Breast epithelium (tissue), 4 donors: ENCODE measurements at regions not wholly inside any gene's neighbourhood (a gene's known extent, or its start where the extent isn't known, plus 50 kb on each side); places are given as distances from the start of the nearest gene placed in this dataset.

Experiments used
- DNase-seq, 2 donors: peaks; one replicate each; pipeline ENCODE4 v3.0.0-alpha.2; 2019; ENCODE audit warnings: low spot score in 2 of 2
- H3K27ac ChIP-seq, 2 donors: fragments of 200-600 bp; sonication (generic) in 1 of 2; one replicate each; pipeline ENCODE4 v1.5.1; 2016 to 2019; ENCODE audit warnings: mild to moderate bottlenecking in 1 of 2
- H3K27me3 ChIP-seq, 2 donors: fragments of 200-600 bp; sonication (generic) in 1 of 2; one replicate each; pipeline versions ENCODE4 v1.5.1 to v1.6.0; 2017 to 2019; ENCODE audit warnings: control low read depth in 1 of 2, mild to moderate bottlenecking in 1 of 2
- H3K36me3 ChIP-seq: fragments of 200-600 bp; one replicate; pipeline ENCODE4 v1.5.1; 2019
- H3K4me1 ChIP-seq, 2 donors: fragments of 200-600 bp; sonication (generic); one replicate each; pipeline ENCODE4 v1.5.1; 2016 to 2019; ENCODE audit warnings: control low read depth in 1 of 2
- H3K4me3 ChIP-seq, 3 donors: fragments of 200-600 bp; sonication (generic); 1 replicate in 2 of 3; 2 replicates in 1 of 3; pipeline ENCODE4 v1.5.1; 2016 to 2019; ENCODE audit warnings: mild to moderate bottlenecking in 3 of 3, moderate library complexity in 2 of 3
- H3K9me3 ChIP-seq, 2 donors: fragments of 200-600 bp; sonication (generic) in 1 of 2; one replicate each; pipeline ENCODE4 v1.5.1; 2016 to 2019; ENCODE audit warnings: control low read depth in 1 of 2
- POLR2A ChIP-seq: fragments of 450-650 bp; IDR thresholded peaks from one replicate; pipeline ENCODE4 v1.6.1; 2016; ENCODE audit warnings: antibody characterized with exemption, mild to moderate bottlenecking, moderate library complexity
- POLR2AphosphoS5 ChIP-seq, 3 donors: sonication (generic); formaldehyde crosslinking; IDR thresholded peaks; one replicate each; pipeline ENCODE4 v1.6.1; 2017; ENCODE audit warnings: antibody characterized with exemption in 3 of 3
- intact Hi-C: fragments of 100-400 bp; cut with DNase I; formaldehyde crosslinking; loops from one replicate; pipeline ENCODE4 v1.15.1; 2023; ENCODE audit warnings: low total_unique reads
- TF ChIP-seq, protein P1 (sequence below), 3 donors: fragments of 450-650 bp; IDR thresholded peaks; one replicate each; pipeline ENCODE4 v1.5.1; 2016 to 2017; ENCODE audit warnings: antibody characterized with exemption in 3 of 3, mild to moderate bottlenecking in 3 of 3, moderate library complexity in 3 of 3

DNA sequence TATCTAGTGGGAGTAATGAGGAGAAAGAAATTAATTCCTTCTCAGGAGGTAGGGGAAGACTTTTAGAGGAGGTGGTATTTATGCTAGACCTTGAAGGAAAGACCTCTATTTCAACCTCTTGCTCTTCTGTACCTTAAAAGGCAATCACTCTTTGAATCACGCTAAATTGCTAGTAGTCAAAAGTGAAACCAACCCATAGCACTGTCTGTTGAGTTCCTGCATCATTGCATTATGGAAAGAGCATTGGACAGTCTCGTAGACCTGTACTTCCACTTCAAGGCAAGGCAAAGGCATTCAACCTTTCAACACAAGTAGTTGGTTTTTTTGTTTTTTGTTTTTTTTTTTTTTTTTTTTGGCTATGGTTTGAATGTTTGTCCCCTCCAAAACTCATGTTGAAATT lies 770.4 kb downstream of the ETS1 start:
- Histone ChIP-seq H3K9me3 (no peaks in the 10 kb centered on the region), H3K4me3 (no peak overlapping the region), H3K27ac (no peak overlapping the region), H3K4me1 (no peaks in the 10 kb centered on the region), H3K36me3 (no peaks in the 10 kb centered on the region), H3K27me3 (no peaks in the 10 kb centered on the region)
- no peak for DNase-seq
- TF ChIP-seq, protein P1, sequence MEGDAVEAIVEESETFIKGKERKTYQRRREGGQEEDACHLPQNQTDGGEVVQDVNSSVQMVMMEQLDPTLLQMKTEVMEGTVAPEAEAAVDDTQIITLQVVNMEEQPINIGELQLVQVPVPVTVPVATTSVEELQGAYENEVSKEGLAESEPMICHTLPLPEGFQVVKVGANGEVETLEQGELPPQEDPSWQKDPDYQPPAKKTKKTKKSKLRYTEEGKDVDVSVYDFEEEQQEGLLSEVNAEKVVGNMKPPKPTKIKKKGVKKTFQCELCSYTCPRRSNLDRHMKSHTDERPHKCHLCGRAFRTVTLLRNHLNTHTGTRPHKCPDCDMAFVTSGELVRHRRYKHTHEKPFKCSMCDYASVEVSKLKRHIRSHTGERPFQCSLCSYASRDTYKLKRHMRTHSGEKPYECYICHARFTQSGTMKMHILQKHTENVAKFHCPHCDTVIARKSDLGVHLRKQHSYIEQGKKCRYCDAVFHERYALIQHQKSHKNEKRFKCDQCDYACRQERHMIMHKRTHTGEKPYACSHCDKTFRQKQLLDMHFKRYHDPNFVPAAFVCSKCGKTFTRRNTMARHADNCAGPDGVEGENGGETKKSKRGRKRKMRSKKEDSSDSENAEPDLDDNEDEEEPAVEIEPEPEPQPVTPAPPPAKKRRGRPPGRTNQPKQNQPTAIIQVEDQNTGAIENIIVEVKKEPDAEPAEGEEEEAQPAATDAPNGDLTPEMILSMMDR (IDR thresholded peaks at IDR 0.05): no peak
- no peak for TF ChIP-seq POLR2AphosphoS5 (IDR thresholded peaks at IDR 0.05)
- TF ChIP-seq POLR2A: no peak
- intact Hi-C loops: loop anchor here (1.0 kb wide), 1 partner anchor 12 kb away; no protein-coding TSS in a partner anchor

DNA sequence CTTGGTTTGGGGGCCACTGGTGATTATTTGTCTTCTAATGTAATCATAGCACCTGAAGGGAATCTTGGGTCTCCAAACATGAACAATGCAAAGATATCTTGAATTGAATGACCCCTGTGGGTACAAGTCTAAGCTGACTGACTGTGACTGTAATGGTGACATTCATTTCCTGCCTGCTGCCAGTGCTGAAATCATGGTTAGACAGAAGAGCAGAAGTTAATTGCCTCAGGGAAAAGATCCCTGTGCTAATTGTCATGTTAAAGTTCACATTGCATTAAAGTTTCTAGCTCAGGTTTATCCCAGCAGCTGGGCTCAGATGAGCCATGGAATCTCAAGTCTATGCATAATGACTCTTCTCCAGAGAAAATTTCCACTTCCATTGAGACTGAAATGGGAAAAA lies 772.0 kb downstream of the ETS1 start:
- Histone ChIP-seq H3K36me3 (no peaks in the 10 kb centered on the region), H3K4me3 (no peak overlapping the region), H3K27me3 (no peaks in the 10 kb centered on the region), H3K9me3 (no peaks in the 10 kb centered on the region), H3K27ac (no peak overlapping the region), H3K4me1 (no peaks in the 10 kb centered on the region)
- intact Hi-C loops: no loop called here
- TF ChIP-seq, protein P1 (IDR thresholded peaks at IDR 0.05): no peak
- TF ChIP-seq POLR2AphosphoS5 (IDR thresholded peaks at IDR 0.05) (no peak), POLR2A (no peak)
- DNase-seq: no peak

DNA sequence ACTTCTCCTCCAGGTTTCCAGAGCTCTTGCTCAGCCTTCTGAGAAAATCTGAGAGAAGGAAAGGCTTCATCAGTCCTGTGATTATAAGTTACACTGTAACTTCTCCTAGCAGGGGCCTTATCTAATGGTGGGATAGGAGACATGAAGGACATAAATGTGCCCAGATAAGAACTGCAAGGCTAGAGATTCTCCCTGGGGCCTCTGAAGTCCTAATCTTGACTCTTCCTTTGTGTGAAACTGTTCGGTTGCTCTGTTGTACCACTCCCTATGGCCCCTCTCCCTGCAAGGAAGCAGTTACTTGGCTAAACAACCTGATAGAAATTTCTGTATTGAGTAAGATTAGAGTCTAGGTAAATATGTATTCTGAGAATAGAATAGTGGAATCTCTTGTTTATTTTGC lies 780.9 kb downstream of the ETS1 start:
- no peak overlapping the region for H3K4me3 ChIP-seq
- TF ChIP-seq, protein P1 (IDR thresholded peaks at IDR 0.05): no peak
- TF ChIP-seq POLR2AphosphoS5 (IDR thresholded peaks at IDR 0.05) (no peak), POLR2A (no peak)
- no peaks in the 10 kb centered on the region for H3K36me3 ChIP-seq
- no peak overlapping the region for H3K27ac ChIP-seq
- H3K4me1 ChIP-seq: no peaks in the 10 kb centered on the region
- intact Hi-C loops: no loop called here
- DNase-seq: no peak
- no peaks in the 10 kb centered on the region for H3K27me3 ChIP-seq
- no peaks in the 10 kb centered on the region for H3K9me3 ChIP-seq

DNA sequence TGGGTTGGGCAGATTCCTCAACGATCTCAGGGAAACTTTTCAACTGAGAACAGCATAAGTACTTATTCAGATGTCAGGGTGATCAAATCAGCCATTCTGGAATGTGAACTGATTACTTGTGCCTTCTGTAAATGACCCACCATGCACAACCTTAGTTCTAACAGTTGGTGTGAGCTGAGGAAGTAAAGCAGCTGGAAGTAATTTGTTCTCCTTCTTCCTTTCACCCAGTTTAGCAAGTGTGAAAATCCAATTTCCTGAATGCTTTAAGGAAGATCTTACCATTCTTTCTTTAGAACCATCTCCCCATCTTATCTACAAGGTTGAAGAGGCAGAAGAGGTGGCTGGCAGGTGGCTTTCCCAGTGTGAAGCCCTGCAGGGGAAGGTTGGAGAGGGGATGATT lies 781.6 kb downstream of the ETS1 start:
- no peak overlapping the region for H3K4me3 ChIP-seq
- H3K9me3 ChIP-seq: no peaks in the 10 kb centered on the region
- intact Hi-C loops: no loop called here
- H3K36me3 ChIP-seq: no peaks in the 10 kb centered on the region
- H3K27me3 ChIP-seq: no peaks in the 10 kb centered on the region
- DNase-seq: no peak
- H3K27ac ChIP-seq: no peak overlapping the region
- no peaks in the 10 kb centered on the region for H3K4me1 ChIP-seq
- no peak for TF ChIP-seq POLR2A
- no peak for TF ChIP-seq POLR2AphosphoS5 (IDR thresholded peaks at IDR 0.05)
- TF ChIP-seq, protein P1 (IDR thresholded peaks at IDR 0.05): no peak

DNA sequence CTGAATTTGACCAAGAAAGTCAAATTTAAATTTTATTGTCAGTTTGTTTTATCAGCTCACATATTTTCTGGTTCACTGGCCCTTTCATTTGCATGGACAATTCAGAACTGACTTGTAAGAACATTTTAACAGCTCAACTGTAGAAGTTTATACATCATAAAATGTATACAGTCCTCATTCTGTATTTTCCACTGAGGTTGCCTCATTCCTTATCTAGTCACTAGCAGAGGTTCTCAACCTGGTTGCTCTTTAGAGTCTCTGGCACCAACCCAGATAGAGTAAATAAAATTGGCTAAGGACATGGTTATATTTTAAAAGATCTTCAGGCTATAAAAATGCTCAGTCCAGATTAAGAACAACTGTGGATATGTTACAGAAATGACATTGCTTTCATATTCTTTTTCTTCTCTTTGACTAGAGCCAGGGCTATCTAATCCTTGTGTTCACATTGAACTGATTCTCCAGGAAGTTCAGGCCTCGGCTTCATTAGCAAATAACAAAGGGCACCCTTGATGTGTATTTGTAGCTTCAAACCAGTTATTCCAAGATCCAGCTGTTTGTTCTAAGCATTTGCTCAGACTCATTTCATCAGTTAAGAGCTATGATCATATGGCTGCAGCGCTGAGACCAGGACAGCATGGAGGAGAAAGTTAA lies 782.5 kb downstream of the ETS1 start:
- H3K36me3 ChIP-seq: no peaks in the 10 kb centered on the region
- no peak overlapping the region for H3K4me3 ChIP-seq
- H3K4me1 ChIP-seq: no peaks in the 10 kb centered on the region
- no peaks in the 10 kb centered on the region for H3K9me3 ChIP-seq
- no peak overlapping the region for H3K27ac ChIP-seq
- H3K27me3 ChIP-seq: no peaks in the 10 kb centered on the region
- TF ChIP-seq POLR2A: no peak
- TF ChIP-seq, protein P1 (IDR thresholded peaks at IDR 0.05): no peak
- no peak for TF ChIP-seq POLR2AphosphoS5 (IDR thresholded peaks at IDR 0.05)
- intact Hi-C loops: no loop called here
- no peak for DNase-seq
